GM12865 (cell line): ENCODE measurements at regions not wholly inside any gene's neighbourhood (a gene's known extent, or its start where the extent isn't known, plus 50 kb on each side); places are given as distances from the start of the nearest gene placed in this dataset.
"Not testable (repeated sequence)": the region's sequence is repeated elsewhere in the genome, so short reads cannot be mapped to it uniquely, and the experiment has no call there.

ENCODE experiments used
- DNase-seq: peaks from one replicate; pipeline ENCODE4 v3.0.0; 2010; ENCODE audit warnings: low read depth
- H3K4me3 ChIP-seq: 2 replicates; pipeline ENCODE4 v1.5.1; 2011; ENCODE audit warnings: mild to moderate bottlenecking, low read depth, low read length, control low read depth
- TF ChIP-seq, protein P1 (sequence below): IDR thresholded peaks from 2 replicates; pipeline ENCODE4 v1.5.1; 2011; ENCODE audit warnings: low read length, control low read depth, low read depth, inconsistent platforms; ENCODE audit not compliant: insufficient read depth; ENCODE audit errors: missing control alignments

DNA sequence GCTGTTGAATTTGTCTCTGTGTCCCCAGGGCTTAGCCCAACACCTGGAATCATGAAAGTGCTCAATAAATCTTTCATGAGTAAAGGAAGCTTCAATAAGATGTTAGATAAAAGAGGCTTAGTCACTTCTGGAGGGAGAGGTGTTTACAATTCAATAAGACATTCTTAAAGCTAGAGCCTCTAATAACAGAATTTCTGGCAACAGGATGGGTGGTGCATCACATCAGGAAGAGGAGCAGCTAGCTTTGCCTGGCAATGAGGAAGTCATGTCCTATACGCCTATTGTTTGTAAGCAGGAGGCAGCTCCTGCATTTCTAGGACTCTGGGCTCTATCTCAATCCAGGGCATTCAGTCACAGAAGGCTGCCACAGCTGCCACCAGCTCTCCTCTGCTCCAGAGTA, 638.5 kb downstream of the EPM2A start:
- H3K4me3 ChIP-seq: no peak overlapping the region
- DNase-seq: no peak
- TF ChIP-seq, protein P1, sequence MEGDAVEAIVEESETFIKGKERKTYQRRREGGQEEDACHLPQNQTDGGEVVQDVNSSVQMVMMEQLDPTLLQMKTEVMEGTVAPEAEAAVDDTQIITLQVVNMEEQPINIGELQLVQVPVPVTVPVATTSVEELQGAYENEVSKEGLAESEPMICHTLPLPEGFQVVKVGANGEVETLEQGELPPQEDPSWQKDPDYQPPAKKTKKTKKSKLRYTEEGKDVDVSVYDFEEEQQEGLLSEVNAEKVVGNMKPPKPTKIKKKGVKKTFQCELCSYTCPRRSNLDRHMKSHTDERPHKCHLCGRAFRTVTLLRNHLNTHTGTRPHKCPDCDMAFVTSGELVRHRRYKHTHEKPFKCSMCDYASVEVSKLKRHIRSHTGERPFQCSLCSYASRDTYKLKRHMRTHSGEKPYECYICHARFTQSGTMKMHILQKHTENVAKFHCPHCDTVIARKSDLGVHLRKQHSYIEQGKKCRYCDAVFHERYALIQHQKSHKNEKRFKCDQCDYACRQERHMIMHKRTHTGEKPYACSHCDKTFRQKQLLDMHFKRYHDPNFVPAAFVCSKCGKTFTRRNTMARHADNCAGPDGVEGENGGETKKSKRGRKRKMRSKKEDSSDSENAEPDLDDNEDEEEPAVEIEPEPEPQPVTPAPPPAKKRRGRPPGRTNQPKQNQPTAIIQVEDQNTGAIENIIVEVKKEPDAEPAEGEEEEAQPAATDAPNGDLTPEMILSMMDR: no peak

DNA sequence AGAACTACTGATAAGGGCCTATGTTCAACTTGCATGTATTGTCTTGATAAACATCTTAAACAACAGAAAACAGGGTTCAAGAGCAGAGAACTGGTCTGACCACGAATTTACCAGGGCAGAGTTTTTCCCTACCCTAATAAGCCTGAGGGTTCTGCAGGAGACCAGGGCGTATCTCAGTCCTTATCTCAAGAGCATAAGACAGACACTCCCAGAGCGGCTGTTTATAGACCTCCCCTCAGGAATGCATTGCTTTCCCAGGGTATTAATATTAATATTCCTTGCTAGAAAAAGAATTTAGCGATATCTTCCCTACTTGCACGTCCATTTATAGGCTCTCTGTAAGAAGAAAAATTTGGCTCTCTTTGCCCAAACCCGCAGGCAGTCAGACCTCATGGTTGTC, 637.2 kb downstream of the EPM2A start:
- DNase-seq, H3K4me3 ChIP-seq: not testable (repeated sequence)

DNA sequence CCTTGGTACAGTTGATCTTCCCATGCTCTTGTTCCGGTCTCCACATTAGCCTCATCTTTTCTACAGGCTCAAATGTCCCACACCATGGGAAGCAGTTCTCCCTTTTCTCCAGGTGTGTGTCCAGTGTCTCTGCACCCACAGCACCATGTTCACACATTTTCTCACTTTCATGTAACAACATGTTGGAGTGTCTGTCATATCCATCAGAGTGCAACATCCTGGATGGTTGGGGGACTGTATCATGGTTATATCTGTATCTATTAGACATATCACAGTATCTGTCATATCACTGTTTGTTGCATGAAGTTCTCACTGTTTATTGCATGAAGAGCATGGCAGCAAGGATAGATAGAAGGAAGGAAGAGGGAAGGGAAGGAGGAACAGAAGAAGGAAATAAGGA, 635.6 kb downstream of the EPM2A start:
- TF ChIP-seq, protein P1: no peak
- DNase-seq: no peak
- H3K4me3 ChIP-seq: no peak overlapping the region

DNA sequence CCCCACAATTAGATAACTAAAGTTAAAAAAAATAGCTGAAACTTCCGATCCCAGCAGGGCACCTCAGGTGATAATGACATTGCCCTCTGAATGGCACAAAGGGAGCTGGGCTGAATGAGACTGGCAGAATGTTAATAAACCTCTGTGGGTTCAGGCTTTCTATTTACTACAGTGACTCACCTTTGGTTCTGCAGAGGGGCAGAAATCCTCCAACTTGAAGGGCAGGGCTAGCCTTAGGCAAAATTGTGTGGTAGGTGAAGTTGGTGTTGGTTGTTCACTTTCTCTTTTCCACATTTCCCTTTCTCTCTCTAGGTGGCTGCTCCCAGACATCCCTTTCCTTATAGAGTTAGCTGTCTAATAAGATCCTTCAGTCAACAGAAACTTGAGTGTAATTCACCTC, 625.2 kb downstream of the EPM2A start:
- no peak for DNase-seq
- TF ChIP-seq, protein P1: no peak
- no peak overlapping the region for H3K4me3 ChIP-seq

DNA sequence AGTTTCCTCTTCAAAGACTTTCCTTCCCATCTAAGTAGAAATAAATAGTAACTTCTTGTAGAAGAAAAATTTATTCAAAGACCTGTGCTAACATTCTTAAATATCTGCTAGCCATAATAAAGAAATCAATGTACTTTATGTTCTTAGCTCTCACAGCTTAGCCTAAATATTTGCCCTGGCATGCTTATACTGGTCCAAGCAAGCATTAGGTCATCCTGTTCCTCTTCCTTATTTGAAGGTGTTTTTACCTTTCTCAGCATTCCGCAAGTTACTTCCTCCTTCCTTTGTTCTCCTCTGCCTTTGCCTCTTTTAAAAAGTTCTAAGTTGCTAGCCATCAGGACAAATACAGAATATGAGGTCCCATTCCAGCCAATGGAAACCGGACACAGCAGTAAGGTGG, 623.9 kb downstream of the EPM2A start:
- DNase-seq, H3K4me3 ChIP-seq: not testable (repeated sequence)

DNA sequence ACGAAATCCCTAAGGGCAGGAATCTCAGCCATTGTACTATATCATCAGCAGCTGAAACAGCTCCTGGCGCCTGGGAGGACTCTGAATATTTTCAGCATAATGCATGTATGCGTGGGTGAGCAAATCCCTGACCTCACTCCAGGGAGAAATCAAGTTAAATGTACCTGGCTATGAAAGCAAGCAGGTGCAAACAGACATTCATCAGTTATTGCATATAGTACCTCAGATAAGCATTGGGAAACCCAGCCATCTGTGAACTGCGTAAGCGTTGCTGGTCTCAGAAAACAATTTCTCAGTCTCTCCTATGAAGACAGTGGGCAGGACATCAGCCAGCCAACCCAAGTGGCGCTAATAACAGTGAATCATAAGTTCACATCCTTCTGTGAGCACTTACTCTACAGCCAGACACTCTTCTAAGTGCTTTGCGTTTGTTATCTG, 622.6 kb downstream of the EPM2A start:
- no peak overlapping the region for H3K4me3 ChIP-seq
- DNase-seq: no peak
- TF ChIP-seq, protein P1: no peak

DNA sequence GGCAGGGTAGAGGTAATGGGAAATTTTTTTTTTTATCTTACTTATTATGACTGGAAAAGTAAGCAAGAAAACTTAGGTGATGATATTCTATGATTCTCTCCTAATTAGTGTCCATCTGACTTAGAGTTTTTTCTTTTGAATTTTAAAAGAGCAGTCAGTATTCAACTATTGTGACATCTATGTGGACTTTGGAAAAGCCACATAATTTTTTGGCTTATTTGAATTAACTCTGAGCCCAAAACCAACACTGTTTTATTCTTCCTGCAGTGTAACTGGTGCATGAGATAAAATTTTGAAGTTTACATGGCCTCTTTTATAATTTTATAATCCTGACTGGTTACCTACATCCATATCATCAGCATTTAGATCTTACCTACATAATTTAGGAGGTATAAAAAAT, 619.7 kb downstream of the EPM2A start:
- H3K4me3 ChIP-seq: no peak overlapping the region
- no peak for DNase-seq
- TF ChIP-seq, protein P1: no peak

DNA sequence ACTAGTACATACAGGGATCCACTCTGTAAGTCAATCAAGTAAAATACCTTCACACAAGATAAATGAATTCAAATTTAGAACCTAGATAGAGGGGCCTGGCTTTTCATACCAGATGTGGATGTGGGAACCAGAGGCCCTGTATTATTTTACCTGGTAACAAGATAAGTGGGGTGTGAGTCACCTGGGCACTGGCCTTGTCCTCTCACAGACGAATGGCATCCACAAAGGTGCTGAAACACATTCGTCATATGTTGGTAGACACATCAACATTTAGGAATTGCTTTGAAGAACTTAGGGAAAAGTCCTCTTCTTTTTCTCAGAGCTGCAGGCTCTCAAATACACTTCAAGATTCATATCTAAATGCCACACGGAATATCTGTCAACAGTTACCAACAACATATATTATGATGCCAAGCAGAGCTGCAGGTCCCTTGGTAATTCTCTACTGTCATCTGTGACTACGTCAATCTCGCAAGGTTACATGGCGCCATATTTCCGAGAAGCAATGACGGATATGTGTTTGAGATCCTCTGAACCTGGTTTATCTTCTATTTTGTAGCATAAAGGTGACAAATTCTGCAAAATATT, 618.6 kb downstream of the EPM2A start:
- no peak overlapping the region for H3K4me3 ChIP-seq
- DNase-seq: no peak
- TF ChIP-seq, protein P1: no peak
